ENCODE measurements at regions not wholly inside any gene's neighbourhood (a gene's known extent, or its start where the extent isn't known, plus 50 kb on each side); places are given as distances from the start of the nearest gene placed in this dataset.
A peak's percentile ranks its signal among the peaks of the same experiment; 100 is the strongest.

- Histone ChIP-seq H3K9me3 (ENCODE audit: low read depth) (no peaks in the 10 kb centered on the region), H3K27ac (no peak overlapping the region), H3K79me2 (no peaks in the 10 kb centered on the region), H3K27me3 (no peaks in the 10 kb centered on the region), H3K4me1 (ENCODE audit: insufficient read depth) (peaks cover 4% of the 10 kb centered on the region), H3K4me2 (no peak overlapping the region), H2AFZ (no peak overlapping the region), H3K9me2 (replicated peaks; ENCODE audit: insufficient read depth) (no peaks in the 10 kb centered on the region), H4K20me1 (ENCODE audit: insufficient read depth, poor library complexity, severe bottlenecking) (no peaks in the 10 kb centered on the region), H3K4me3 (no peak overlapping the region), H3K36me3 (replicated peaks; ENCODE audit: insufficient read depth, low read depth) (no peaks in the 10 kb centered on the region)
- TF ChIP-seq EZH2phosphoT487 (IDR thresholded peaks at IDR 0.05; ENCODE audit: low read depth, severe bottlenecking, unreplicated experiment) = no peak
- TF ChIP-seq EZH2 (IDR thresholded peaks at IDR 0.05; ENCODE audit: borderline replicate concordance) = no peak
- no peak for TF ChIP-seq CTCF (IDR thresholded peaks at IDR 0.05; ENCODE audit: poor library complexity)
- DNase-seq (ENCODE audit: low spot score) = no peak
Observed at GRCh38 chr16:64449506-64449905, 672.4 kb downstream of the CDH11 start.

- no peak overlapping the region for H2AFZ ChIP-seq
- no peak overlapping the region for H3K4me2 ChIP-seq
- peaks cover 3% of the 10 kb centered on the region for H3K4me1 ChIP-seq (ENCODE audit: insufficient read depth)
- H3K36me3 ChIP-seq (replicated peaks; ENCODE audit: insufficient read depth, low read depth) = no peaks in the 10 kb centered on the region
- H3K4me3 ChIP-seq = no peak overlapping the region
- no peaks in the 10 kb centered on the region for H3K27me3 ChIP-seq
- no peaks in the 10 kb centered on the region for H4K20me1 ChIP-seq (ENCODE audit: insufficient read depth, poor library complexity, severe bottlenecking)
- 19% methylated on average over 3 of the region's 3 CpGs for WGBS (ENCODE audit: low lambda C conversion rate, missing lambda C conversion rate)
- H3K9me3 ChIP-seq (ENCODE audit: low read depth) = no peaks in the 10 kb centered on the region
- H3K79me2 ChIP-seq = no peaks in the 10 kb centered on the region
- TF ChIP-seq EZH2phosphoT487 (IDR thresholded peaks at IDR 0.05; ENCODE audit: low read depth, severe bottlenecking, unreplicated experiment) (no peak), CTCF (IDR thresholded peaks at IDR 0.05; ENCODE audit: poor library complexity) (no peak), EZH2 (IDR thresholded peaks at IDR 0.05; ENCODE audit: borderline replicate concordance) (no peak)
- DNase-seq (ENCODE audit: low spot score) = no peak
- no peak overlapping the region for H3K27ac ChIP-seq
- no peaks in the 10 kb centered on the region for H3K9me2 ChIP-seq (replicated peaks; ENCODE audit: insufficient read depth)
Observed at GRCh38 chr16:64445649-64446048, 676.2 kb downstream of the CDH11 start.

GRCh38 chr16:64445245-64445644 lies 676.6 kb downstream of the CDH11 start:
- no peaks in the 10 kb centered on the region for H3K27me3 ChIP-seq
- H4K20me1 ChIP-seq (ENCODE audit: insufficient read depth, poor library complexity, severe bottlenecking) = no peaks in the 10 kb centered on the region
- H3K4me2 ChIP-seq = no peak overlapping the region
- DNase-seq (ENCODE audit: low spot score) = no peak
- H2AFZ ChIP-seq = no peak overlapping the region
- TF ChIP-seq CTCF (IDR thresholded peaks at IDR 0.05; ENCODE audit: poor library complexity) = no peak
- TF ChIP-seq EZH2phosphoT487 (IDR thresholded peaks at IDR 0.05; ENCODE audit: low read depth, severe bottlenecking, unreplicated experiment) = no peak
- no peak for TF ChIP-seq EZH2 (IDR thresholded peaks at IDR 0.05; ENCODE audit: borderline replicate concordance)
- WGBS (ENCODE audit: low lambda C conversion rate, missing lambda C conversion rate) = 61% methylated on average over 4 of the region's 4 CpGs
- H3K27ac ChIP-seq = peak overlapping the region; percentile 6
- H3K79me2 ChIP-seq = no peaks in the 10 kb centered on the region
- H3K4me3 ChIP-seq = no peak overlapping the region
- peaks cover 5% of the 10 kb centered on the region for H3K4me1 ChIP-seq (ENCODE audit: insufficient read depth)
- H3K9me3 ChIP-seq (ENCODE audit: low read depth) = no peaks in the 10 kb centered on the region
- no peaks in the 10 kb centered on the region for H3K36me3 ChIP-seq (replicated peaks; ENCODE audit: insufficient read depth, low read depth)
- no peaks in the 10 kb centered on the region for H3K9me2 ChIP-seq (replicated peaks; ENCODE audit: insufficient read depth)

GRCh38 chr16:64440421-64440831 lies 681.4 kb downstream of the CDH11 start:
- H3K9me3 ChIP-seq (ENCODE audit: low read depth) = no peaks in the 10 kb centered on the region
- H3K4me3 ChIP-seq = no peak overlapping the region
- H3K27ac ChIP-seq = peak overlapping the region; percentile 66
- H3K4me1 ChIP-seq (ENCODE audit: insufficient read depth) = peaks cover 9% of the 10 kb centered on the region
- no peak overlapping the region for H2AFZ ChIP-seq
- DNase-seq (ENCODE audit: low spot score) = peak; percentile 36
- H3K4me2 ChIP-seq = no peak overlapping the region
- TF ChIP-seq CTCF (IDR thresholded peaks at IDR 0.05; ENCODE audit: poor library complexity) (no peak), EZH2 (IDR thresholded peaks at IDR 0.05; ENCODE audit: borderline replicate concordance) (no peak), EZH2phosphoT487 (IDR thresholded peaks at IDR 0.05; ENCODE audit: low read depth, severe bottlenecking, unreplicated experiment) (no peak)
- no peaks in the 10 kb centered on the region for H3K79me2 ChIP-seq
- H3K9me2 ChIP-seq (replicated peaks; ENCODE audit: insufficient read depth) = no peaks in the 10 kb centered on the region
- no peaks in the 10 kb centered on the region for H4K20me1 ChIP-seq (ENCODE audit: insufficient read depth, poor library complexity, severe bottlenecking)
- H3K36me3 ChIP-seq (replicated peaks; ENCODE audit: insufficient read depth, low read depth) = no peaks in the 10 kb centered on the region
- H3K27me3 ChIP-seq = no peaks in the 10 kb centered on the region
- 60% methylated on average over 3 of the region's 3 CpGs for WGBS (ENCODE audit: low lambda C conversion rate, missing lambda C conversion rate)
